H1 (cell line): ENCODE measurements at regions not wholly inside any gene's neighbourhood (a gene's known extent, or its start where the extent isn't known, plus 50 kb on each side); places are given as distances from the start of the nearest gene placed in this dataset.

Experiments
- SIN3A ChIP-seq, 2 experiments: IDR thresholded peaks in 1 of 2; conservative IDR thresholded peaks in 1 of 2; 2 replicates each; pipeline ENCODE4 v1.6.1; 2011 to 2012; ENCODE audit warnings: low read length in 2 of 2, improper control_type of control experiment in 1 of 2, low read depth in 1 of 2, mild to moderate bottlenecking in 1 of 2
- SIRT6 ChIP-seq: IDR thresholded peaks from one replicate; pipeline ENCODE4 v1.7.1; 2012; ENCODE audit warnings: low read length, inconsistent platforms
- SP2 ChIP-seq: IDR thresholded peaks from 2 replicates; pipeline ENCODE4 v1.6.1; 2012; ENCODE audit warnings: mild to moderate bottlenecking, low read length, inconsistent platforms

DNA sequence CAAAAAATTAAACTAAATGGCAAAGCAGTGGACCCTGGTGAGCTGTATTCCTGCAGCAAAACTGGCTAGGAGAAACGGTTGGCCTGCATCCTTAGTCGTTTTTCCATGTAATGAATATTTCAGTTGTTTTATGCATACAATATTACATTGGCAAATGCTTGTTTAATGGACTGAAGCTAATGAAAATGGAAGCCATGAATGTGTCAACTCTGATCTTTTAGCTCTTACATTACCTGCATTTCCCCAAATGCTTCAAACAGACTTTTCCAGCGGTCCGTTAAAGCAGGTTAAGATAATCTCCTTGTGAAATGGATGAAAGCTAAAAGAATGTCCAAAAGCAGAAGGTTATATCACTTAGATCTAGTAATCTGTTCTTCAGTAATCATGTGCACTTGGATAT, 686.3 kb upstream of the SETBP1 start (continued):
- TF ChIP-seq SIN3A (conservative IDR thresholded peaks at IDR 0.05 in 1 of 2, IDR thresholded peaks at IDR 0.05 in 1 of 2; ENCODE audit: low read depth in 1 of 2, low read length in 2 of 2) (no peak), SP2 (no peak), SIRT6 (no peak)
- TF ChIP-seq, all 59 proteins: peak for 0
